ENCODE measurements at regions not wholly inside any gene's neighbourhood (a gene's known extent, or its start where the extent isn't known, plus 50 kb on each side); places are given as distances from the start of the nearest gene placed in this dataset.

GRCh38 chr15:69974321-69974720 is 123.4 kb downstream of the TLE3 start:
- Histone ChIP-seq H2BK20ac (ENCODE audit: low read depth, low read length) (no peak overlapping the region), H2BK15ac (ENCODE audit: low read depth, low read length) (no peak overlapping the region), H3K4me3 (ENCODE audit: insufficient read depth, low read depth, low read length) (no peak overlapping the region), H4K5ac (ENCODE audit: low read depth, low read length) (no peak overlapping the region), H3K4me1 (ENCODE audit: control insufficient read depth, insufficient read depth, low read length) (no peaks in the 10 kb centered on the region), H3K14ac (replicated peaks; ENCODE audit: low read depth, low read length) (no peak overlapping the region), H3K4me2 (ENCODE audit: low read depth, low read length) (no peak overlapping the region), H2AFZ (replicated peaks; ENCODE audit: low read length, poor library complexity) (no peak overlapping the region), H3K9me3 (ENCODE audit: control insufficient read depth, insufficient read depth, low read length) (no peaks in the 10 kb centered on the region), H2AK9ac (replicated peaks; ENCODE audit: low read depth, low read length, poor library complexity) (no peak overlapping the region), H3K27ac (ENCODE audit: insufficient read depth, low read length) (no peak overlapping the region), H3K27me3 (ENCODE audit: control insufficient read depth, insufficient read depth, low read length) (peaks cover 14% of the 10 kb centered on the region), H2BK120ac (ENCODE audit: low read depth, low read length) (no peak overlapping the region), H3K4ac (ENCODE audit: low read depth, low read length) (no peak overlapping the region), H4K91ac (ENCODE audit: insufficient read depth, low read depth, low read length) (no peak overlapping the region), H3K56ac (ENCODE audit: extremely low read depth, insufficient read depth, low read length) (no peak overlapping the region), H3K9ac (ENCODE audit: low read depth, low read length) (no peak overlapping the region), H2AK5ac (ENCODE audit: low read depth, low read length) (no peak overlapping the region), H4K8ac (ENCODE audit: low read depth in 2 of 2, low read length in 2 of 2) (no peak overlapping the region), H3K9me1 (ENCODE audit: insufficient read depth, low read length) (no peaks in the 10 kb centered on the region), H3K23ac (ENCODE audit: low read depth, low read length) (no peak overlapping the region), H2BK5ac (ENCODE audit: low read depth, low read length, poor library complexity, severe bottlenecking) (no peak overlapping the region), H3K18ac (ENCODE audit: low read depth, low read length) (no peak overlapping the region), H4K20me1 (ENCODE audit: insufficient read depth, low read length) (0 out of 2 replicates have a peak, but pooled peaks cover 3% of the 10 kb centered on the region), H3K79me1 (ENCODE audit: low read depth in 1 of 2, low read length in 2 of 2) (no peaks in the 10 kb centered on the region), H3K36me3 (ENCODE audit: control insufficient read depth, insufficient read depth, low read length) (no peaks in the 10 kb centered on the region)
- in situ Hi-C loops (cut with MboI; ENCODE audit: low sequenced_read_pairs) (no loop called here), dilution Hi-C loops (cut with HindIII; ENCODE audit: low sequenced_read_pairs, unreplicated experiment) (no loop called here), intact Hi-C loops (cut with micrococcal nuclease) (loop anchor here (10.0 kb wide), 1 partner anchor 500 kb away; no protein-coding TSS in a partner anchor)
- BruUV-seq (replicated peaks): no TSS peak
- DNase-seq: no peak
- no peak for ATAC-seq (ENCODE audit: low read depth)
- CTCF ChIA-PET: no interaction called here
- TF ChIP-seq RCOR1 (IDR thresholded peaks at IDR 0.05; ENCODE audit: insufficient replicate concordance, low read length) (no peak), CEBPB (IDR thresholded peaks at IDR 0.05; ENCODE audit: low read depth, low read length) (no peak), BHLHE40 (IDR thresholded peaks at IDR 0.05; ENCODE audit: low read depth, low read length) (no peak), SMC3 (IDR thresholded peaks at IDR 0.05; ENCODE audit: low read depth, low read length) (no peak)
- no CpG with 5 or more reads among the region's 5 CpGs for whole genome bisulfite sequencing, 2 experiments (ENCODE audit: extremely low coverage in 2 of 2, insufficient read length in 1 of 2)
- POLR2A ChIA-PET (ENCODE audit: unreplicated experiment): interaction anchor here (0.6 kb wide), 1 partner anchor 493 kb away, joined by 3 read pairs; no protein-coding TSS in a partner anchor
